HL-60 (cell line): ENCODE measurements at regions not wholly inside any gene's neighbourhood (a gene's known extent, or its start where the extent isn't known, plus 50 kb on each side); places are given as distances from the start of the nearest gene placed in this dataset.

Experiments used
- DNase-seq, 2 experiments: peaks; one replicate each; pipeline ENCODE4 v3.0.0-alpha.2; 2010 to 2020; ENCODE audit warnings: low read depth in 1 of 2, low spot score in 1 of 2
- H3K27ac ChIP-seq: fragments of 250-450 bp; sonication (Bioruptor Pico); replicated peaks from 2 replicates; pipeline ENCODE4 v1.5.1; 2020; ENCODE audit warnings: mild to moderate bottlenecking, moderate library complexity
- H3K27me3 ChIP-seq: fragments of 250-450 bp; sonication (Bioruptor Pico); 2 replicates; pipeline ENCODE4 v1.5.1; 2021; ENCODE audit warnings: mild to moderate bottlenecking, moderate library complexity; ENCODE audit not compliant: insufficient read depth, poor library complexity, severe bottlenecking
- H3K4me3 ChIP-seq: replicated peaks from 2 replicates; pipeline ENCODE4 v1.5.1; 2011; ENCODE audit warnings: mild to moderate bottlenecking, control low read depth, low read length; ENCODE audit not compliant: insufficient read depth
- GABPA ChIP-seq: IDR thresholded peaks from 2 replicates; pipeline ENCODE4 v1.6.1; 2012; ENCODE audit warnings: low read depth
- POLR2AphosphoS5 ChIP-seq: IDR thresholded peaks from 2 replicates; pipeline ENCODE4 v1.6.1; 2012; ENCODE audit warnings: low read depth
- REST ChIP-seq: IDR thresholded peaks from 2 replicates; pipeline ENCODE4 v1.6.1; 2012; ENCODE audit warnings: low read depth; ENCODE audit not compliant: insufficient replicate concordance
- SPI1 ChIP-seq: IDR thresholded peaks from 2 replicates; pipeline ENCODE4 v1.6.1; 2012; ENCODE audit warnings: low read depth, mild to moderate bottlenecking, borderline replicate concordance
- TF ChIP-seq, protein P1 (sequence below): IDR thresholded peaks from one replicate; pipeline ENCODE4 v1.5.1; 2011; ENCODE audit warnings: low read length, control low read depth, inconsistent platforms; ENCODE audit not compliant: insufficient read depth

GRCh38 chr3:159643406-159643805, 345.2 kb upstream of the IL12A start:
- no peak overlapping the region for H3K27ac ChIP-seq
- TF ChIP-seq, protein P1, sequence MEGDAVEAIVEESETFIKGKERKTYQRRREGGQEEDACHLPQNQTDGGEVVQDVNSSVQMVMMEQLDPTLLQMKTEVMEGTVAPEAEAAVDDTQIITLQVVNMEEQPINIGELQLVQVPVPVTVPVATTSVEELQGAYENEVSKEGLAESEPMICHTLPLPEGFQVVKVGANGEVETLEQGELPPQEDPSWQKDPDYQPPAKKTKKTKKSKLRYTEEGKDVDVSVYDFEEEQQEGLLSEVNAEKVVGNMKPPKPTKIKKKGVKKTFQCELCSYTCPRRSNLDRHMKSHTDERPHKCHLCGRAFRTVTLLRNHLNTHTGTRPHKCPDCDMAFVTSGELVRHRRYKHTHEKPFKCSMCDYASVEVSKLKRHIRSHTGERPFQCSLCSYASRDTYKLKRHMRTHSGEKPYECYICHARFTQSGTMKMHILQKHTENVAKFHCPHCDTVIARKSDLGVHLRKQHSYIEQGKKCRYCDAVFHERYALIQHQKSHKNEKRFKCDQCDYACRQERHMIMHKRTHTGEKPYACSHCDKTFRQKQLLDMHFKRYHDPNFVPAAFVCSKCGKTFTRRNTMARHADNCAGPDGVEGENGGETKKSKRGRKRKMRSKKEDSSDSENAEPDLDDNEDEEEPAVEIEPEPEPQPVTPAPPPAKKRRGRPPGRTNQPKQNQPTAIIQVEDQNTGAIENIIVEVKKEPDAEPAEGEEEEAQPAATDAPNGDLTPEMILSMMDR = no peak
- TF ChIP-seq REST = no peak
- TF ChIP-seq SPI1 = no peak
- TF ChIP-seq GABPA = no peak
- no peak for TF ChIP-seq POLR2AphosphoS5
- H3K27me3 ChIP-seq = no peaks in the 10 kb centered on the region
- no peak overlapping the region for H3K4me3 ChIP-seq
- DNase-seq = no peak

- no peak for DNase-seq
- Histone ChIP-seq H3K27ac (no peak overlapping the region), H3K27me3 (no peaks in the 10 kb centered on the region), H3K4me3 (no peak overlapping the region)
- no peak for TF ChIP-seq SPI1
- TF ChIP-seq GABPA = no peak
- TF ChIP-seq, protein P1 = no peak
- no peak for TF ChIP-seq POLR2AphosphoS5
- no peak for TF ChIP-seq REST
Observed at GRCh38 chr3:159645874-159646273, 342.8 kb upstream of the IL12A start.

DNA sequence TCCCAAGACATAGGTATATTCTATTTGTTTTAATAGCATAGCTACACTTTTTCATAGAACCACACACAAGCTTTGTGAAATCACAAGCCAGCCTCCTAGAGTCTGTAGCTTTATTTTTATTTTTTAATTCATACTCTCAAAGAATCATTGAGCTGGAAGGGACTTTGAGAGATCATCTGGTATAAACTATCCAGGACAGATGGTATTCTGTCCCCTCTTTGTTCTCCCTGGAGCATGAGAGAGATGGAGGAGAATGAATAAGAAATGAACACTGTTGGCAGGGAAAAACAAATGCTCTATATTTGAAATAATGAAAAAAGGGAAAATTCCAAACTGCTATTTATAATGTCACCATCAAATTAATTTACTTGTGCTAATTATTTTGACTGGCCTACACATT, 338.7 kb upstream of the IL12A start:
- Histone ChIP-seq H3K27me3 (no peaks in the 10 kb centered on the region), H3K27ac (no peak overlapping the region), H3K4me3 (no peak overlapping the region)
- TF ChIP-seq GABPA = no peak
- no peak for TF ChIP-seq REST
- TF ChIP-seq, protein P1 = no peak
- no peak for TF ChIP-seq SPI1
- no peak for TF ChIP-seq POLR2AphosphoS5
- DNase-seq = no peak
